ENCODE measurements at regions not wholly inside any gene's neighbourhood (a gene's known extent, or its start where the extent isn't known, plus 50 kb on each side); places are given as distances from the start of the nearest gene placed in this dataset.

DNA sequence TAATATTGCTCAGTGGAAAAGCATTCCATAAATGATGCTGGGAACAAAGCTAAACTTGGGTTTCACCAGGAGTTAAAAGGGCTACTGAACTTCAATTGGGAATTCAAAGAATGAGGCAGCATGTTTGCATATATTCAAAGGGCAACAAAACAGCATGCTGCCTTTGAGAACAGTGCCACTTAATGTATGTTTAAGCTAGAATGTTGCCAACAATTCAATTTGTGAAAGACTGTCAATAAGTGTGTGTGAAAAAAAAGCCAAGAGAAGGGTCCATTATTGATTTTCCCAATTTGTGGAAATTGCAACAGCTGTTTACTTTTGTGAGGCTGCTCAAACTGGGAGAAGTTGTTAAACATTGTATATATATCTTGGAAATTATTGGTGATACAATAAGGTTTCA lies 701.9 kb upstream of the ACTRT1 start (continued):
- TF ChIP-seq, protein P1, sequence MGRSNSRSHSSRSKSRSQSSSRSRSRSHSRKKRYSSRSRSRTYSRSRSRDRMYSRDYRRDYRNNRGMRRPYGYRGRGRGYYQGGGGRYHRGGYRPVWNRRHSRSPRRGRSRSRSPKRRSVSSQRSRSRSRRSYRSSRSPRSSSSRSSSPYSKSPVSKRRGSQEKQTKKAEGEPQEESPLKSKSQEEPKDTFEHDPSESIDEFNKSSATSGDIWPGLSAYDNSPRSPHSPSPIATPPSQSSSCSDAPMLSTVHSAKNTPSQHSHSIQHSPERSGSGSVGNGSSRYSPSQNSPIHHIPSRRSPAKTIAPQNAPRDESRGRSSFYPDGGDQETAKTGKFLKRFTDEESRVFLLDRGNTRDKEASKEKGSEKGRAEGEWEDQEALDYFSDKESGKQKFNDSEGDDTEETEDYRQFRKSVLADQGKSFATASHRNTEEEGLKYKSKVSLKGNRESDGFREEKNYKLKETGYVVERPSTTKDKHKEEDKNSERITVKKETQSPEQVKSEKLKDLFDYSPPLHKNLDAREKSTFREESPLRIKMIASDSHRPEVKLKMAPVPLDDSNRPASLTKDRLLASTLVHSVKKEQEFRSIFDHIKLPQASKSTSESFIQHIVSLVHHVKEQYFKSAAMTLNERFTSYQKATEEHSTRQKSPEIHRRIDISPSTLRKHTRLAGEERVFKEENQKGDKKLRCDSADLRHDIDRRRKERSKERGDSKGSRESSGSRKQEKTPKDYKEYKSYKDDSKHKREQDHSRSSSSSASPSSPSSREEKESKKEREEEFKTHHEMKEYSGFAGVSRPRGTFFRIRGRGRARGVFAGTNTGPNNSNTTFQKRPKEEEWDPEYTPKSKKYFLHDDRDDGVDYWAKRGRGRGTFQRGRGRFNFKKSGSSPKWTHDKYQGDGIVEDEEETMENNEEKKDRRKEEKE (IDR thresholded peaks at IDR 0.05): no peak
- no peak for TF ChIP-seq BHLHE40 (IDR thresholded peaks at IDR 0.05; ENCODE audit: borderline replicate concordance in 1 of 2, low read depth in 2 of 2, low read length in 1 of 2)
- no peak for TF ChIP-seq USF2 (IDR thresholded peaks at IDR 0.05; ENCODE audit: borderline replicate concordance, low read depth, low read length)
- no peak for TF ChIP-seq PRDM15 (CRISPR knock-in tag; IDR thresholded peaks at IDR 0.05)
- no peak for TF ChIP-seq ZNF274 (IDR thresholded peaks at IDR 0.05; ENCODE audit: insufficient read depth, insufficient read length)
